Fibroblast of villous mesenchyme (primary cell): ENCODE measurements at regions not wholly inside any gene's neighbourhood (a gene's known extent, or its start where the extent isn't known, plus 50 kb on each side); places are given as distances from the start of the nearest gene placed in this dataset.
A peak's percentile ranks its signal among the peaks of the same experiment; 100 is the strongest.

Experiments
- DNase-seq: peaks from one replicate; pipeline ENCODE4 v3.0.0-alpha.2; 2010; ENCODE audit warnings: low read depth
- H3K4me3 ChIP-seq: 2 replicates; pipeline ENCODE4 v1.5.1; 2011; ENCODE audit warnings: low read depth, mild to moderate bottlenecking, low read length
- CTCF ChIP-seq: IDR thresholded peaks from 2 replicates; pipeline ENCODE4 v1.5.1; 2012; ENCODE audit warnings: low read depth, mild to moderate bottlenecking, low read length; ENCODE audit not compliant: insufficient read depth

- no peak for TF ChIP-seq CTCF
- DNase-seq = no peak
- H3K4me3 ChIP-seq = no peak overlapping the region
Measured at GRCh38 chr7:130990178-130990832, 256.3 kb upstream of the KLF14 start.

GRCh38 chr7:130993671-130994365 lies 259.8 kb upstream of the KLF14 start:
- no peak for TF ChIP-seq CTCF
- DNase-seq = no peak
- no peak overlapping the region for H3K4me3 ChIP-seq

GRCh38 chr7:130994378-130995115 lies 260.5 kb upstream of the KLF14 start:
- no peak for TF ChIP-seq CTCF
- no peak for DNase-seq
- H3K4me3 ChIP-seq = no peak overlapping the region

- no peak for TF ChIP-seq CTCF
- DNase-seq = peak; percentile 73
- no peak overlapping the region for H3K4me3 ChIP-seq
Measured at GRCh38 chr7:130995252-130996081, 261.5 kb upstream of the KLF14 start.

GRCh38 chr7:130996205-130996832 lies 262.3 kb upstream of the KLF14 start:
- peak overlapping the region; percentile 19 for H3K4me3 ChIP-seq
- peak; percentile 65 for DNase-seq
- peak; percentile 4 for TF ChIP-seq CTCF

GRCh38 chr7:130996833-130997231 lies 262.8 kb upstream of the KLF14 start:
- no peak for TF ChIP-seq CTCF
- H3K4me3 ChIP-seq = peak overlapping the region; percentile 19
- peak; percentile 90 for DNase-seq
